ENCODE measurements at regions not wholly inside any gene's neighbourhood (a gene's known extent, or its start where the extent isn't known, plus 50 kb on each side); places are given as distances from the start of the nearest gene placed in this dataset.

DNA sequence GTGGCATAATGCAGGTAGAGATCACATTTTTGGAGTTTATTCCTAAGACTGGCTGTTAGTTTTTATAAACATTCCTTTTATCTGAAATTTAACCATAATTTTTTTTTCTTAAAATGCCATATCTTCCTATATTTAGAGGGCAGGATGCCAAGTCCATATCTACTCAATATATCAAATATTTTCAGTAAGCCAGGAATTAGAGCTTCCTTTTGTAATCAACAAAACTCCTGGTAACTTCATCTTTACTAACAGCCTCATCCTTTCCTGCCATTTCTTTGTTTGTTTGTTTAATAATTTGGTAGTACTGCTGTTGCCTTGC, 136.3 kb downstream of the OLIG3 start:
- TF ChIP-seq, protein P1, sequence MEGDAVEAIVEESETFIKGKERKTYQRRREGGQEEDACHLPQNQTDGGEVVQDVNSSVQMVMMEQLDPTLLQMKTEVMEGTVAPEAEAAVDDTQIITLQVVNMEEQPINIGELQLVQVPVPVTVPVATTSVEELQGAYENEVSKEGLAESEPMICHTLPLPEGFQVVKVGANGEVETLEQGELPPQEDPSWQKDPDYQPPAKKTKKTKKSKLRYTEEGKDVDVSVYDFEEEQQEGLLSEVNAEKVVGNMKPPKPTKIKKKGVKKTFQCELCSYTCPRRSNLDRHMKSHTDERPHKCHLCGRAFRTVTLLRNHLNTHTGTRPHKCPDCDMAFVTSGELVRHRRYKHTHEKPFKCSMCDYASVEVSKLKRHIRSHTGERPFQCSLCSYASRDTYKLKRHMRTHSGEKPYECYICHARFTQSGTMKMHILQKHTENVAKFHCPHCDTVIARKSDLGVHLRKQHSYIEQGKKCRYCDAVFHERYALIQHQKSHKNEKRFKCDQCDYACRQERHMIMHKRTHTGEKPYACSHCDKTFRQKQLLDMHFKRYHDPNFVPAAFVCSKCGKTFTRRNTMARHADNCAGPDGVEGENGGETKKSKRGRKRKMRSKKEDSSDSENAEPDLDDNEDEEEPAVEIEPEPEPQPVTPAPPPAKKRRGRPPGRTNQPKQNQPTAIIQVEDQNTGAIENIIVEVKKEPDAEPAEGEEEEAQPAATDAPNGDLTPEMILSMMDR (IDR thresholded peaks at IDR 0.05), result no peak
- TF ChIP-seq POLR2A (IDR thresholded peaks at IDR 0.05), result no peak

Data from body of pancreas (tissue), 4 donors.